ENCODE measurements at regions not wholly inside any gene's neighbourhood (a gene's known extent, or its start where the extent isn't known, plus 50 kb on each side); places are given as distances from the start of the nearest gene placed in this dataset.
A peak's percentile ranks its signal among the peaks of the same experiment; 100 is the strongest.

DNA sequence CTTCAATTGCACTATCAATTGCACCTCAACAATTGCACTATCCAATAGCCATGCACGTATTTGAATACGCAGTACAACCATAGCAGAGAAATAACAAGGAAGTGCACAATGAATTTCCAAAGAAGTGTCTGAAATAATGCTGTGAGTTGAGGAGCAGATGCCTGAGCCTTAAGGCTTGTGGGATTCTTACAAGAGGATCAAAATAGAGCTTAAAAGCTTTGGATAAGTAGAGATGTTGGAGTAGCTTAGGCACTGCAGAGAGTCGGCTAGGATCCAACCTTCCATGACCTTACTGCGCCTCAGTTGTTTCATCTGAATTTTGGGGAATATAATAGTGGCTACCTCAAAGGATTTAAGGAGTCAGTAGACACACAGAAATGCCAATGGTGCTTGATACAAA lies 196.1 kb upstream of the FLRT2 start:
- H3K4me3 ChIP-seq (ENCODE audit: low read length): no peak overlapping the region
- DNase-seq (ENCODE audit: low read depth): no peak
- TF ChIP-seq, protein P1, sequence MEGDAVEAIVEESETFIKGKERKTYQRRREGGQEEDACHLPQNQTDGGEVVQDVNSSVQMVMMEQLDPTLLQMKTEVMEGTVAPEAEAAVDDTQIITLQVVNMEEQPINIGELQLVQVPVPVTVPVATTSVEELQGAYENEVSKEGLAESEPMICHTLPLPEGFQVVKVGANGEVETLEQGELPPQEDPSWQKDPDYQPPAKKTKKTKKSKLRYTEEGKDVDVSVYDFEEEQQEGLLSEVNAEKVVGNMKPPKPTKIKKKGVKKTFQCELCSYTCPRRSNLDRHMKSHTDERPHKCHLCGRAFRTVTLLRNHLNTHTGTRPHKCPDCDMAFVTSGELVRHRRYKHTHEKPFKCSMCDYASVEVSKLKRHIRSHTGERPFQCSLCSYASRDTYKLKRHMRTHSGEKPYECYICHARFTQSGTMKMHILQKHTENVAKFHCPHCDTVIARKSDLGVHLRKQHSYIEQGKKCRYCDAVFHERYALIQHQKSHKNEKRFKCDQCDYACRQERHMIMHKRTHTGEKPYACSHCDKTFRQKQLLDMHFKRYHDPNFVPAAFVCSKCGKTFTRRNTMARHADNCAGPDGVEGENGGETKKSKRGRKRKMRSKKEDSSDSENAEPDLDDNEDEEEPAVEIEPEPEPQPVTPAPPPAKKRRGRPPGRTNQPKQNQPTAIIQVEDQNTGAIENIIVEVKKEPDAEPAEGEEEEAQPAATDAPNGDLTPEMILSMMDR (conservative IDR thresholded peaks at IDR 0.05; ENCODE audit: low read length): no peak

DNA sequence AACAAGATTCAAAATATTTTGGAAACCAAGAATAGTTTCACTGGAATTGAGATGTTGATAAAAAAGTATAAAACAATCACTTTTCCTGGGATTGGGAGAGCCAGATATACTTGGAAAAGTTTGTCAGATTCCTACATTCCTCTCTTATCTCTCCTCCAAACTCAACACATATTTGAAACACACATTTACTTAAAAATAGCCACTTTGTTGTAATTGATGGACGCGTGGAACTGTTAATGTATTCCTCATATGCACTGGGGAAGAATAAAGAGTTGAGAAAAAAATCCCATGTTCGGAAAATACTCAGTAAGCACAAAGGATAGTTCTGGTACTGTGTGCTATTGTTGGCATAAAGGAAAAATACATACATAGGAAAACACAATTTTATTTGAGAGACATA lies 195.6 kb upstream of the FLRT2 start:
- DNase-seq (ENCODE audit: low read depth): no peak
- H3K4me3 ChIP-seq (ENCODE audit: low read length): no peak overlapping the region
- TF ChIP-seq, protein P1 (conservative IDR thresholded peaks at IDR 0.05; ENCODE audit: low read length): no peak

DNA sequence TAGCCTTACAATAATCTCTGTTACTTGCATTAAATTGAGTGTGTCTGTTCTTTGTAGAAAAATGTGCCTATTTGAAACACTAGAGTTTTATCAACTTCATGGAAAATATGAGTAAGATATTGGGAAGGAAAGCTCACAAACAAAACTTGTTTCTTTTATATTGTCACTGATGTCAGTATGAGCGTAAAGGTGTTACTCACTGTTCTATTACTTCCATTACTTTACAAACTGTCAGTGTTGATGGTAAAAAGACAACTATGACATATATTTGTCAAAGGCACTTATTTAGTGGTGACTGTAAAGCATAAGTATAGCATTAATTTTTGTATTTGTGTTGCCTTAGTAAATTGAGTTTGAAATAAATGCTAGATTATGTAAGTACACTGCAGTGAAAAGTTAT lies 193.7 kb upstream of the FLRT2 start:
- DNase-seq (ENCODE audit: low read depth): no peak
- TF ChIP-seq, protein P1 (conservative IDR thresholded peaks at IDR 0.05; ENCODE audit: low read length): no peak
- H3K4me3 ChIP-seq (ENCODE audit: low read length): no peak overlapping the region

- DNase-seq (ENCODE audit: low read depth): peak; percentile 11
- H3K4me3 ChIP-seq (ENCODE audit: low read length): no peak overlapping the region
- TF ChIP-seq, protein P1 (conservative IDR thresholded peaks at IDR 0.05; ENCODE audit: low read length): no peak
Observed at GRCh38 chr14:85336817-85337216, 193.1 kb upstream of the FLRT2 start.

- no peak overlapping the region for H3K4me3 ChIP-seq (ENCODE audit: low read length)
- TF ChIP-seq, protein P1 (conservative IDR thresholded peaks at IDR 0.05; ENCODE audit: low read length): no peak
- no peak for DNase-seq (ENCODE audit: low read depth)
Observed at GRCh38 chr14:85338895-85339294, 191.0 kb upstream of the FLRT2 start.

DNA sequence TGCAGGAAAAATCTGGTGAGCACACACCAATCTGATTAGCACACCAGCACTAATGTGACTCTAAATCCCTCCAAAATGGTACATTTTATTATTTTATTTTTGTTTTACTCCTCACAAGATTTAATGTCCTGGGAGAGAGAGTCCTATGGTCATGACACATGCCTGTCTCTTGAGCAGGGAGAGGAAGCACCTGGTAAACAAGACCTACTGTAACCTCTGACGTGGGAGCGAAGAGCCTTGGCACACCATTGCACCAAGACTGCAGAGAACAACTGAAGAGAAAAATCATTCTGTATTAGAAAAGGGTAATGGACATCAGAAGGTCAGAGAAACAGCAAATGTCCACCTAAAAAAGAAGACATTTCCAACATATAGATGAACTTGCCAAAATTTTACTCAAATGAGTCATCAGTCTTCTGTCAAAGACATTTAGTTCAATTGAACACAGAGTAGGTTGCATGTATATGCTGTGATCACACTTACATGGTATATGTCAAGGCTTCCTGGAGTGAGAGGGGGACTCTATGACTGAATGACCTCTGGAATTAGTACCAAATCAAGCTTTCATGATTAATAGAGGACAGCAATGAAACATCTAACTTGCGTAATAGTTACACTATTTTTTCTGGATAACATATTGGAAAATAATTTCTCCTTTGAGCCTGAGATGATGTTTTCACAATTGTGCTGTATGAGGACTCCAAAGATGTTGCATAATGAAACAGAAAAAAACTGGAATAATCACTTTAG lies 186.9 kb upstream of the FLRT2 start:
- TF ChIP-seq, protein P1 (conservative IDR thresholded peaks at IDR 0.05; ENCODE audit: low read length): no peak
- DNase-seq (ENCODE audit: low read depth): peak; percentile 7
- H3K4me3 ChIP-seq (ENCODE audit: low read length): no peak overlapping the region

DNA sequence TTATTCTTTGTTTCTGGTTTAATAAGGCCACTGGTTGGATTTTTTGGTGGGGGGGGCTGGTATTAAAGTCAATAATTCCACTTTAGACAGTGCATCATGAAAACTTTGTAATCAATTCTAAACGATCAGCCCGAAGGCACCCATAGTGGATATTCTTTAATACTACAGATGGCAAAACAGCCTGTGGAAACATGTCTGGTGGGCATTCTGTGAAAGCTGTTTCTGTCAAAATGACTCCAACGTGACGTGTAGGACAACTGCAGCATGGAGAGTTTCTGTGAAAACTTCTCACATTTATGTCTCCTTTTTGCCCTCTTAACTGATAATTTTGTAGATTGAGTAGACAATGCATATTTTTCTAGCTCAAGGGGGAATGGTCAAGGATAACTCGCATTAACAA lies 185.8 kb upstream of the FLRT2 start:
- TF ChIP-seq, protein P1 (conservative IDR thresholded peaks at IDR 0.05; ENCODE audit: low read length): no peak
- no peak overlapping the region for H3K4me3 ChIP-seq (ENCODE audit: low read length)
- no peak for DNase-seq (ENCODE audit: low read depth)
